Hematopoietic multipotent progenitor cell treated with erythropoietin and hydrocortisone succinate and interleukin-3 and kit ligand, for 8 days (in vitro differentiated cells): ENCODE measurements at regions not wholly inside any gene's neighbourhood (a gene's known extent, or its start where the extent isn't known, plus 50 kb on each side); places are given as distances from the start of the nearest gene placed in this dataset.
"Not testable (repeated sequence)": the region's sequence is repeated elsewhere in the genome, so short reads cannot be mapped to it uniquely, and the experiment has no call there.

Experiments
- DNase-seq: peaks from one replicate; pipeline ENCODE4 v3.0.0-alpha.2; 2015

DNA sequence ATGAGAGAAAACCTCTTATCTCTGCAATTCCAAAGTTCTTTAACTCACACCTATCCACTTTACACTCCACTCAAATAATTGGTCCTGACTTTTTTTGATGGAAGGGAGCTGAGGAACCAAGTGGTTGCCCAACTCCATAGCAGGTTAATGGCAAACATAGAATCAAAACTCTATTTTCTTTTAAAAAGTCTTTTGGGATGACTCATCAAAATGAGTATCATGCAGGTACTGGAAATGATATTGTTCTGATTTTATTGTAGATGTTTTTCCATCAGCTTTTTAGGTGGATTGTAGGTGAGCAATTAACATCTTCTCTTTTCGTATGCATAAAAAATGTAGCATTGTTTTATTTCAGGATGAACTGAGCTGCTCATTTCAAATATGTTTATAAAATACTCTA lies 239.5 kb downstream of the SATB1 start:
- no peak for DNase-seq

DNA sequence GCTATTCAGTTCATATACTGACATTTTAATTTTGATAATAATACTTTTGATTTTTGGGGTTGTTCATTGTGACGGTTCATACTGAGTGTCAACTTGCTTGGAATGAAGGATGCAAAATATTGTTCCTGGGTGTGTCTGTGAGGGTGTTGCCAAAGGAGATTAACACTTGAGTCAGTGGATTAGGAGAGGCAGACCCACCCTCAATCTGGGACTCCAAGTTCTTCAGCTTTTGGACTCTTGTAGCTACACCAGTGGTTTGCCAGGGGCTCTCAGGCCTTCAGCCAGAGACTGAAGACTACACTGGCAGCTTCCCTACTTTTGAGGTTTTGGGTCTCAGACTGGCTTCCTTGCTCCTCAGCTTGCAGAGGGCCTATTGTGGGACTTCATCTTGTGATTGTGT lies 242.2 kb downstream of the SATB1 start:
- DNase-seq: not testable (repeated sequence)

DNA sequence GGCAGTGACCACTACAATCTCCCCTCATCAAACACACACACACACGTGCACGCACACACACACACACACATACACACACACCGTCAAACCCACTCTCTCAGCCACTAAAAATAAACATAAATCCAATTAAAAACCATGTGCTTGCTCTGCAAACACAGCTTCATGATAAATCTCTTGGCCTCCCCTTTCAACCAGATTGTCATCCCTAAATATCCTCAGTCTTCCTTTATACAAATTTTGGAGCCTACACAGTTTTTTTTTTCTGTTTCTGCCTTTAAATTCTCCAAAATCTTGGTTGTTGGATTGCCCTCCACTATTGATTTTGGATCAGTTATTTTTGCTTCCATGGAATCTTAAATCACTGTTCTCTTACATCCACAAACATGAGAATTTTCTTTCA lies 245.6 kb downstream of the SATB1 start:
- DNase-seq: no peak

DNA sequence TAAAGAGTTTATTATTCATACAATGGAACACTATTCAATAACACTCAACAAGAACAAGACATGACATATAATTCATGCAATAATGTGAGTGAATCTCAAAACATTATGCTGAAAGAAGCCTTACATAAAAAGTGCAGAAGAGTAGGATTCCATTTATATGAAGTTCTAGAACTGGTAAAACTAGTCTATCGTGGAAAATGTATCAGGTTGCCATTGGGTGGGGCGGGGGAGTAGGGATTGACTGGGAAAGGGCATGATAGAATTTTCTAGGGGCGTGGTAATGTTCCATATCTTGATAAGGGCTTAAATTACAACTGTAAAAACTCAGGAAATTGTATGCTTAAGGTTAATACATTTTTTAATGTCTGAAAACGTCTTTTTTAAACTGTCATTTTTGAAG lies 247.9 kb downstream of the SATB1 start:
- DNase-seq: no peak

DNA sequence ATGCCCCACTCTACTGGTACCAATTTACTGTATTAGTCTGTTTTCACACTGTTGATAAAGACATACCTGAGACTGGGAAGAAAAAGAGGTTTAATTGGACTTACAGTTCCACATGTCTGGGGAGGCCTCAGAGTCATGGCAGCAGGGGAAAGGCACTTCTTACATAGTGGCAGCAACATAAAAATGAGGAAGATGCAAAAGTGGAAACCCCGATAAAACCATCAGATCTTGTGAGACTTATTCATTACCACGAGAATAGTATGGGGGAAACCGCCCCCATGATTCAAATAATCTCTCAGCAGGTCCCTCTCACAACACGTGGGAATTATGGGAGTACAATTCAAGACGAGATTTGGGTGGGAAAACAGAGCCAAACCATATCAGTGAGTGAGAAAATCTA lies 251.2 kb downstream of the SATB1 start:
- not testable (repeated sequence) for DNase-seq

DNA sequence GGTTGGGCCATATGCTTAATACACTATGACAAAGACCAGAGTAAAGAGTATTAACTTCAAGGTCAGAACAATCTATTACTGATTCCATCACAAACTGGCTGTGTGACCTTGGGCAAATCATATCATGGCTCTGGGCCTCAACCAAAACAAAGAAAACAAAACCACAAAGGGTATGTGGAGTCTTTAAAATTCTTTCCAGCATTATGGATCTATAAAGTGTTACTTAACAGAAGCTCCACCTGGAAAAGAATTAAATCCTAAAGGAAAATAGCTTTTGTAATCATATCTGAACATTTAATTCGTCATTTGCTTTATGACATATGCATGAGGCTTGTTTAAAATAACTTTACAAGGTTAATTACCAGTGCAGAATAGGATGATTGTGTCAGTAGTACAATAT lies 265.5 kb downstream of the SATB1 start:
- no peak for DNase-seq

DNA sequence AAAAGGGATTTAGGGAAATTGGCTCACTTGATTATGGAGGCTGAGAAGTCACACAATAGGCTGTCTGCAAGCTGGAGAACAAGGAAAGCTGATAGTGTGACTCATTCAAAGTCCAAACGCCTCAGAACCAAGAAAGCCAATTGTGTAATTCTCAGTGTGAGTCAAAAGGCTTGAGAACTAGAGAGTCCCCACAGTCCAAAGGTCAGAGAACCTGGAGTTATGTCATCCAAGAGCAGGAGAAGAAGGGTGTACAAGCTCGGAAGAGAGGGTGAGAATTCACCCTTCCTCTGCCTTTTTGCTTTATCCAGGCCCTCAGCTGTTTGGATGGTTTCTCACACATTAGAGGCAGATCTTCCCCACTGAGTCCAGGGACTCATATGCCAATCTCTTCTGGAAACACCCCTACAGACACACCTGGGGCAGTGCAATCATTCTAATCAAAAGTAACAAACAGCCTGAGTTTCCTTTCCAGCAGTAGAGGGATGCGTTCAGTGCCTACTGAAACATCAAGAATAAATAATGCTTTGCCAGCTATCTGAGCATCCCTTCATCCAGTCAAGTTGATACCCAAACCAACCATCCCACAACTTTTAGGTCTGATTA lies 271.5 kb downstream of the SATB1 start:
- DNase-seq: no peak

DNA sequence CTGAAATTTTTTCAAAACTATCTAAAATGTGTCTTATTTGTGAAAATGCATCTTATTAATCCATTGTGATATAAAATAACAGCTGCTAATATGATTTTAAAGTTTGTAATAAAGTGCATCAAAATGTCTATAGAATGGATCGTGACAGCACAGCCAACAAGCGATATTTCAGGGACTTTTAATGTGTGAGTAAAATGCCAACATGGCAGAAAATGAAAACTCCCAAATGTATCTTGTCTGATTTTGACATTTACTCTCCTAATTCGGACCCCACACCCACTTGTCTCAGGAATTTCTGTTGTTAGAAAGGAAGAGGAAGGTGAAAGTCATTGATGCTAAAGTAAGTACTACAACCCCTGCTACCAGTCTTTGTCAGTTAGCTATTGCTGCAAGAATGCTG lies 273.9 kb downstream of the SATB1 start:
- DNase-seq: no peak

DNA sequence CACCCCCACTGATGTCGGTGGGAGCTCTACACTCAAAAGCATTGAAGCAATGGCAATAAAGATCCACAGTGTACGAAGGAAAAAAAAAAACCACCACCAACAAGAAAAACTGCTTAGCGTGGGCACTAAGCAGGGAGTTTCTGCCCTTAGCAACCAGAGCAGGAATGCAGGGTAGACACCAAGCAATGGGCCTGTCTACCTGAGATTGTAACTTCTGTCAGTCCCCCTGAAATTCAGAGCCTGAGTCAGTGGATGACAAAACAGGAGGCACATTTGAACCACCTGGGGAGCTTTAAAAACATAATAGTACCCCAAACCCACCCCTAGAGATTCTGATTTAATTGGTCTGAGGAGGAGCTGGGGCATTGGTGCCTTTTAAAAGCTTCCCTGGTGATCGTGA lies 275.2 kb downstream of the SATB1 start:
- DNase-seq: no peak

DNA sequence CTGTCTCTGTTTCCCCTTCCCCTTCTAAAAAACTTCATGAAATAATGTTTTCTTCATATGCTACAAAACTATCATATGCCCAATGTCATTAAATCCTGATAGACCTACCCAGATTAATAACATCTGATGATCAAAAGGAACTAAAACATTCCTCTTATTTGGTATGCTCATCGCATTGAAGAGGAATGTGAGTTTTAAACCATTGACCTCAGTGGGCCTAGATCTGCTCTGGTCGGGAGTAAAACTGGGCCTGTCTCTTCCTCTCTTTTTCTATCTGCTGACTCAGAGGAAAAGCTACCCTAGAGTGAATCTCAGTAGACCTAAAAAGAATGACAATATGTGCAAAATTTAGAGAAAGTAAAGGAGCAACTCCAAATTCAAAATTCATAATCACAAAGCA lies 275.8 kb downstream of the SATB1 start:
- no peak for DNase-seq

DNA sequence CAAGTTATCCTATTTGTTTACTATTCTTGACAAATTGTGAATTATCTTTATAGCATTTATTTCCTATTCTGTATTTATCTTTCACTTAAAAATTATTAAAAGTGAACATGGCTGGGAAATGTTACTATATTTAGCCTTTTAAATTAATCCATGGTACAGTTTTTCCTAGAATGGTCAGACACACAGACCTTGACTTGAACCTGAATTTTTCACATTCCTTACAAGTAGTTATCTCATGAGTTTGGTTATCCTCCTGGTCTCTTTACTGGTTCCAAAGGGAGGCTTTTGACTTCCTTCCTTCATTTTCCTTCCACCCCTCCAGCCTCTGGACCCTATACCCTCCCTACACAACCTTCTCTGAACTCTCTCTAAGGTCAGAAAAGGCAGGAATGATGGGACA lies 280.6 kb downstream of the SATB1 start:
- no peak for DNase-seq

DNA sequence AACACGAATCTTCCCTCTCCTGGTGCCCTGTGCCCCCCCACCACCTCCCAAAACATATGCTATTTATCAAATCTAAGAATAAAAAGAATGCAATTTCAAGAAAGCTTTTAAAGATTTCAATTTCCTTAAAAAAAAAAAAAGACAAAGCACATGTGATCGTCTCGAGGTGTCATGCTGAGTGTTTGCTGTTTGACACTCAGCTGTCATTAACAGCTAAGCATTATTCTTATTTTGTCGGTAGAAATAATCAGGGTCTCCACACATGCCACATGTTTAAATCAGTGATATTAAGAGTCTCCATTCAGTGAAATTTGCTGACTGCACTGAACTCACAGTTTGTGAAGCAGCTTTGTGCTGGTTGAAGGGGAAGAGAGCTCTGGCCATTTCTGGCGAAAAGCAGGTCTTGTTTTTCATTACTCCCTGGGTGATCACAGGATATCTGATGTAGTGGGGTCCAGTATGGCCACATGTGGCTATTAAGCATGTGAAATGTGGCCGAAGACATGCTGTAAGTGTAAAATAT lies 281.8 kb downstream of the SATB1 start:
- DNase-seq: no peak

DNA sequence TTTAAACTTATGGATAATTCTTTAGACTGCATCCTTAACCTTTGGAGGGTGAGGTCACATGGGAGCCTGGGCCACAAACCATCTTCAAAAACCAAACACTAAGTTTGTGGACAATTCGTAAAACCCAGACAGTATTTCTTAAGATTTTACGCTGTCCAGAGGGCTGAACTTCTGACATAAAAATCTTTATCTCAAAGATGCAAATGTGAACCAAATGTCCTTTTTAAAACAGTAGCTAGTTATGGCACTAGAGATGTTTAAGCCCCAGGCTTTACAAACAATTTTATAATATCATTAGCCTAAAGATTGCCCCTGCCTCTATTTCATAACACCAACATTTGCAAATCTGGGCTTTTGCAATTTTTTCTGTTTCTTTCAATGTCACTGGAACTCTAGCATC lies 287.2 kb downstream of the SATB1 start:
- no peak for DNase-seq

DNA sequence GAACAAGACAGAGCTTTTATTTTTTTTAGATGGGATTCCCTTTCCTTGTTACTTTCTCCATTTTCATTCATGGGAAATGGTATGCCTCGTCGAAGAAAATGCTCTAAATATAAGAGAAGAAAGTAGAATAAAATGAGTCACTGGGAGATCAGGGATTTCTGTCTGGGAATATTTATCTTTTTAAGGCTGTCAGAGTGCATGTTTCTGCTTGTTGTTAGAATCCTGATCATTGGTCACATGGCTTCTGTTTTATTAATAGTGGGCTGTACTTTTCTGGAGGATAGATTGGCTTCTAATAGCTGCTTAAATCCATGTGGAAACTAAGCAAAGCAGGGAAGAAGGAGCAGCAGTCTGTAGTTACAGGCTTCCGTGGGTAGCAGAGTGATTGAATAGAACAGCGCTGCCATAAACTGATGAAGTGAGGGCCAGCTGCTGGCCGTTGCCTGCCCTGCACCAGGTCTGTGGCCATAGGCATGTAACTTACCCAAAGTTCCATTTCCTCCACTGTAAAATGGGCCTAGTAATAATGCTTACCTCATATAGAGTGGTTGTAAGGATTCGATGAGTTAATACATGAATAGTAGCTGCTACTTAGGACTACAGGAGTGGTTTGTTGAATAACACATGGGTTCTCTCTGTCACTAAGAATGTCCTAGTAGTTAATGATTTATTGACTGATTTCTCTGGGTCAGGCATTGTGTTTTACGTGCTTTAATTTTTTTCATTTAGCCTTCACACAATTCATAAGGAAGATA lies 289.9 kb downstream of the SATB1 start:
- no peak for DNase-seq

DNA sequence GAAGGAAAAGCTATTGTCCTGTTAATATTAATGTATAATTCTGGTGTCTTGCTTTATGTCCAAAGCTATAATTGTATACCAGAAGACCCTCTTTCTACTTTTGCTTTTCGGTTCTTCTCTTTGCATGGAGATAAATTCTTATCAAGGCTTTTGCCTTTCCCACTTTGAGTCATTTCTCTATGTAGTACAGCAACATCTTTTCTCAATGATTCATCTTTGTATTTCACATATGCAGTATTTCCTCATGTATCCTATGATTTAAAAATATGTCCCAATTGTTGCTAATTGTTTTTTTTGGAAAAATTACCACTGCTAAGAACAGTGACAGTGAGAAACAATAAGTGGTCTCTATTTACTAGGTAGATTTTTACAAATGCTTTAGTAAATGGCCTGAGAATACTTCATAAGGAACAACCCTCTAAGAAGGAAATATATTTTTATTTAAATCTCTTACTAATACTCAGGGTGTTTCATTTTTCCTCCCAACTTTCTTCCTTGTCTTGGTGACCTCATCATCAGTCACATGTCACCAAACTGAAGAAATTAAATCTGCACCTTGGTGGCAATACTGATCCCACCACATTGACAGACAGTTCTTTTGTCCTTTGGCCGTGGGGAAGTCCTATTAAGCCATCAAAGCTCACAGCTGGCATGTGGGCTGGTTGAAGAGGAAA lies 290.6 kb downstream of the SATB1 start:
- DNase-seq: no peak

DNA sequence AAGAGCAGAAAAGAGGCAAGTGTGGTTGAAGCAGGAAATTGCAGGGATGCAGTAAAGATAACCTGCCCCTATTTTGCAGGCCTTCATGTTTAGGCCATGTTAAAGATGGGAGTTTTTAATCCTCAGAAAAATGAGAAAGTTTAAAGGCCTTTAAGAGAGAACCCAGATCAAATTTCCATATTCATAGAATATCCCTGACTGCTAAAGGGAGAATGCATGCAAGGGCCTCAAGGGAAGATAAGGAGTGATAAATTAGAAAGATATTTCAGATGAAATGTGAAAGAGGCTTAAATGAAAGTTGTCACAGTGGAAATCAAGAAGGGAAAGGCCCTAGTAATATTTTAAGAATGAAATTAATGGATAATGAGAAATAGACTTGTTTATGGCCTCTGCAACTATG lies 292.1 kb downstream of the SATB1 start:
- DNase-seq: no peak

DNA sequence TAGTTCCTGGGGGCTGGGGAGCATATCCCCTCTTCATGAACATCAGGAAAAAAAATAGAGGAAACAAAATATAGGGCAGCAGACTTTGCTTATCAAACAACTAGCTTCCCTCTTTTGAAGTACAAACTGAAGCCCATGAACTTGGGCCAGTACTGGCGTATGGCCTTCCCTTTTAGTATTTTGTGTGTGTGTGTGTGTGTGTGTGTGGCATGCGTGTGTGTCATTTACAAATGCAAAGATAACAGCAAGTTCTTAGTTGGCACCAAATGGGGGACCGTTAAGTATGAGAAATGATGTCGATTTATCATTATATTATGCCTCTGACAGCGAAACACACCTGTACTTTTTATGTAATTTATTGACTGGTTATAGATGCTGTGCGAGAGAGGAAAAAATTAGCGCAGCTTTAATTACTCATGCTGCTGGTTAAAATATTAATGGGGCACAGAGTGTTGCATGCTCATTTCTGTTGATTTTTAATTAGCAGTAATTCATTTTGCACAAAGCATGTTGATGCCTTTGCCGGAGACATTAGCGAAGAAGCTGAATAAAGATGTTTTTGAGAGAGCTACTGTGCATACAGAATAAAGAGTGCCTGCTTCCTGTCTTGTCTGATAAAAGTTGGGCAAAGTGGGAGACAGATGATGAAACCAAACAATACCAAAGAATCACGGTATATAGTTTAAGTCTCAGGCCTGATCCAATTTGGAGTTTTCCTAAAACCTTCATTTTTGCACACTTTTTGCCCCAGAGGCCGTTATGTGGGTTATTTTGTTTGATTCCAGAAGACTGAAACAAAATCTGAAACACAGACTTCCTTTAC lies 297.1 kb downstream of the SATB1 start:
- DNase-seq: no peak

DNA sequence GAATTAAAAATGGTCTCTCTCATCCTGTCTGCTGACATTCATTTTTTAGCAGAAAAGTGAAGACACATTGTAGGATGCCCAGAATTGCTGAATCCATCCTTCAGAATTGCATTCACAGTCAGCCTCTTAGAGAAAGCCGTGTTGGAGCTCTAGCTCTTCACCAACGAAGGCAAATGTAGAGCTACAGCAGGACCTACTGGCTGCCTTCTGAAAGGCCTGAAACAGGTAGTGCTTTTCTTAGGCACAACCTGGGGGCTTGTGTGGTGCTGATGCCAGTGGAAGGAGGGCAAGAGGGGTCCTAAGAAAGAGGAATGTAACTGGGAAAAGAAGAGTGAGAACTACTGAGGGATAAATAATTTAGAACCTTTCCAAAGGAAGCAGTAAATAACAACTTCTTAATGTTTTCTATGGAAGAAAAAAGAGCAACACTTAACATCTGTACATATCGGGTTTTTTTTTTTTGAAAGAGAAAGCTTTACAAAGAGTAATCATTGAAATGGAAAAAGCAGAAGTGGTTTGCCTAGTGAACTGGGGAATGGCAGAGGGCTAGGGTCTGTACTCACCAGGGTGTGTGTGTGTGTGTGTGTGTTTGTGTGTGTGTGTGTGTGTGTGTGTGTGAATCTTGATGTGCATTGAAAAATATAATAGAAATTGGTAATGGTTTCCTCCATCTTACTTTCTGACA lies 297.8 kb downstream of the SATB1 start:
- no peak for DNase-seq

DNA sequence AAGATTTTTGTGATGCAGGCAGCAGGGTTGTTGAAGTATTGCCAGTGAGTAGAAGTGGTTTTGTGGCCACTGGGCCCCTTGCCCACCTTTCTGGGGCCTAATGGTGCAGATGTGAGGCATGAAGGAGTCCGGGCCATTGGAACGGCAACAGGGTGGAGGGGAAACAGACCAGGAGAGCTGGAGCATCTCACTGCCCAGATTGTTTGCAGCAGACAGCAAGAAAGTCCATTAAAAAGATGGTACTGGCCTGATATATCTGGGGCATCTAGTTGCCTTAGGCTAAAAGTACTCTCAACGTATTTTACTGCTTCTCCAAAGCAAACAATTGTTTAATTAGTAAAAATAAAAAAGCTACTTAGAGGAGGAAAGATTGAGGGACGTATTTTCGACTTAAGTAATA lies 298.4 kb downstream of the SATB1 start:
- no peak for DNase-seq

DNA sequence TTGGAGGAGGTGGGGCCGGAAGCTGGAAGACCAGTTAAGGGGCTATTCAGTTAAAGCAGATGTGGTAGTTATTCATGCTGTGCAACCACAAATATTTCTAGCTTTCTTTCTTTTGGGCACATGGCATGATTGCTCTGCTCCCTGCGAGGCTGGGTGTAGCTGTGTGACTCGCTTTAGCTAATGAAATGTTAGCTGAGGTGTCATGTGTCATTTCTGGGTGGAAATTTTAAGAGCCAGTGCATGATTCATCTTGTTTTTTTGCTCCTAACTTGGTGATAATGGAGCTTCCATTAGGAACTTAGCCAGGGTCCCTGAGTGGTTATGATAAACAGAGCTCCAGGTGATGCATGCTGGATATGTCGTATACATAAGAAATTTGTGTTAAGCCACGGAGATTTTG lies 300.6 kb downstream of the SATB1 start:
- no peak for DNase-seq

DNA sequence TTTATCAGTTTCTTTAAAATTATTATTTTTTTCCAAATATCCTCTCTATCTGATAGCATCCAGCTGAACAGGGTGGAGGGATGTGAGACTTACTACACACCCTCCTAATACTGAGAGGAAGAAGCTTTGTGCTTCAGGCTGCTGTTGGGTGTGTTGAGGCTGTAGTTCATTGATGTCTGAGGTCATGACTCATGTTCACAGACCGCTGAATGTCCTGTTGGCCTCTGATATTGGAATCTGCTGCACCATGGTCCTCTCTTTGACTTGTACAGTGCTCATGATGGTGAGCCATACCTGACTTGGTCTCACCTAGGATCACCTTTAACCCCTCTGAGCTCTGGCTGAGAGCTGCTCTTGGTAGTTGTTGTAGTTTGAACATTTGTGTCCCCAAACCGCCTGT lies 302.9 kb downstream of the SATB1 start:
- no peak for DNase-seq

DNA sequence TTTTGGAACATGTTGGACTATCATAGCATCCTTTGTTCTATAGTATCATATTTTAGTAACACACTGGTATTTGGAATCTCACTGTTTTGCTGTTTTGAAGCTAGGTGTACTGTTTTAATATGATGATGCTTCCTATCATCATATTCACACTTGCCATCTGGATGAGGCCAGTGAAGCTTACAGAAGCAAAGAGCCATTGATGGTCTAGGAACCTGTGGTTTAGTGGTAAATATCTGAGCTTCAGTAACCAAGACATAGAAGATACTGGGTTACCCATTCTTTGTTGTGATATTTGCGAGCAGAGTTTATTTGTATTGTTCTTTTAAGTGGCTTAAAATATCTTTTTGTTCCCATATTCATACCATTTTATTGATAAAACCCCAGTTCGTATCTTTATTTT lies 304.1 kb downstream of the SATB1 start:
- no peak for DNase-seq

DNA sequence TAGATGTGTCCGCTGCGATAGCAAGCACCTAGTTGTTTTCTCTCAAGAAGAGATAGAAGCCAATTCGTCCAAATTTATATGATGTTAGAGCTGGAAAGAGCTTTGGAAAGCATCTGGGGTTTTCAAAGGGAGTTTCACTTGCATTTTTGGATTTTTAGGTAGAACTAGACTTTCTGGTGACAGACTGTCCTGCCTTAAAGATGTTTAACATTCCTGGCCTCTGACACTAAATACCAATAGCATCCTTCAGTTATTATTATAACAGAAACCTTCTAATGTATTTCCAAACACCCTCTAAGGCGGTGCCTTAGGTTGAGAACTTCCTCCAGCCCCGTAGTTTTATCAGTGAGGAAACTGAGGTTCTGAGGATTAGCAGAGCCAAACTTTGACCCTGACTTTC lies 305.3 kb downstream of the SATB1 start:
- no peak for DNase-seq
